ENCODE measurements at regions not wholly inside any gene's neighbourhood (a gene's known extent, or its start where the extent isn't known, plus 50 kb on each side); places are given as distances from the start of the nearest gene placed in this dataset.
"Not testable (repeated sequence)": the region's sequence is repeated elsewhere in the genome, so short reads cannot be mapped to it uniquely, and the experiment has no call there.

DNA sequence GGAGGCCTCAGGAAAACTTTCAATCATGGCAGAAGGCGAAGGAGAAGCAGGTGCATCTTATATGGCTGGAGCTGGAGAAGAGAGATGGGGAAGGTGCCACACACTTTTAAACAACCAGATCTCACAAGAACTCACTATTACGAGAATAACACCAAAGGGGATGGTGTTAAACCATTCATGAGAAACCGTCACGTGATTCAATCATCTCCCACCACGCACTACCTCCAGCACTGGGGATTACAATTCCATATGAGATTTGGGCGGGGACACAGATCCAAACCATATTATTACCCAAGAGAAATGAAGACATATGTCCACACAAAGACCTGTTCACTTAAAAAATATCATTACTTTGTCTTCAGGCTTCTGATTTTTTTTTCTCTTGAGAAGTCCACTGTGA is 518.5 kb downstream of the DCDC2C start:
- H3K27me3 ChIP-seq (ENCODE audit: insufficient read depth, insufficient read length) = no peaks in the 10 kb centered on the region
- H3K36me3 ChIP-seq (ENCODE audit: insufficient read depth, insufficient read length, low read length) = no peaks in the 10 kb centered on the region
- H3K9me3 ChIP-seq (ENCODE audit: insufficient read depth, low read length) = no peaks in the 10 kb centered on the region
- no peak overlapping the region for H3K4me3 ChIP-seq (ENCODE audit: insufficient read length, low read depth)
- TF ChIP-seq ZNF274 (IDR thresholded peaks at IDR 0.05; ENCODE audit: low read depth, low read length) = no peak
- no peak for TF ChIP-seq SUZ12 (IDR thresholded peaks at IDR 0.05; ENCODE audit: extremely low read depth, insufficient read depth, insufficient read length)
- TF ChIP-seq YY1 (IDR thresholded peaks at IDR 0.05; ENCODE audit: insufficient read depth, insufficient read length) = no peak
- no peak overlapping the region for H3K9ac ChIP-seq (ENCODE audit: insufficient read length, low read depth)
- no peaks in the 10 kb centered on the region for H3K4me1 ChIP-seq (ENCODE audit: insufficient read depth, insufficient read length)
- no peak for DNase-seq (ENCODE audit: low read depth, low spot score)

DNA sequence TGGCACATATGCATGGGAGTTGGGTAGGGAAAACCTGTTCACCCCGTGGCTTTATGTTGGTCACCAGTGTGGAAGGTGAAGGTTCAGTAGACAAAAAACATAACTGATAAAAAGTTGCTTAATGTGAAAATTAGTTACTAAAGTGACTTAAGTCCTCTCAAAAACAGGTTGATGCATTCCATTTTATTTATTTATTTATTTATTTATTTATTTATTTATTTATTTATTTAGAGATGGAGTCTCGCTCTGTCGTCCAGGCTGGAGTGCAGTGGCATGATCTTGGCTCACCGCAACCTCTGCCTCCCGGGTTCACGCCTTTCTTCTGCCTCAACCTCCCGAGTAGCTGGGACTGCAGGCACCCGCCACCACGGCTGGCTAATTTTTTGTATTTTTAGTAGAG is 541.0 kb downstream of the DCDC2C start:
- H3K9me3 ChIP-seq (ENCODE audit: insufficient read depth, low read length) = peaks cover 30% of the 10 kb centered on the region
- H3K4me3 ChIP-seq (ENCODE audit: insufficient read length, low read depth); H3K36me3 ChIP-seq (ENCODE audit: insufficient read depth, insufficient read length, low read length); H3K9ac ChIP-seq (ENCODE audit: insufficient read length, low read depth); H3K4me1 ChIP-seq (ENCODE audit: insufficient read depth, insufficient read length); H3K27me3 ChIP-seq (ENCODE audit: insufficient read depth, insufficient read length); DNase-seq (ENCODE audit: low read depth, low spot score): not testable (repeated sequence)

DNA sequence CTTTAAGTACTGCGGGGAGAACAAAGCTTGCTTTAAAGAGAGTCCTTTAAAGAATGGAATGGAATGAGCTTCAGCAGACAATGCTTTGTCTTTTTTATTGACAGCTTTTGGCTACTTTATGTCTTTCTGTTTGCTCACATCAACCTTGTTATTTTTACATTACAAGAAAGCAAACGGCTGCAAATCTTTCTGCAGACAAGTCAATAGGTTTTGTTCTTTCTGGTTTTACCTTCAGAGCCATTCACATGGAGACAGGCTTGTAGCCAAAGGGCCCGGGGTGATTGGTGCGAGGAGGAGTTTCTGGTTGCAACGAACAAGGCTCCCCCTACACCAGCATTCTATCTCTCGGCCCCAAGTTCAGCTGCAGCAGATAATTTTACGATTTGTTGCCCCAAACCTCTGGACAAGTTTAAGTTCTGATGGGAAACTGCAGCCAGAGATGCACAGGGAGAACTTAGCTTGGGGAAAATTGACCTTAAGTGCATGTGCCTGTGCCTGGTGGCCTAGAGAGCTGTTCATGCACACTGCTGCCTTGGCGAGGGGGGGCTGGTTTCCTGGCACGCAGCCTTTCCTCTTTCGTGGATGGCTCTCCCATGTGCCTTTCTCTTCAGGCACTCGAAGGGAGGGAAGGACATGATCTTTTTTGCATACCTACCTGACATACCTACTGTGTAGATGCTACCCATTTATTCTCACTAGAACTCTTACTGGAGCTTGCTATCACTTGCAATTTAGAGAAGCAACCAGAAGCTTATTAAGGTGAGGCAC is 543.2 kb downstream of the DCDC2C start:
- TF ChIP-seq SUZ12 (IDR thresholded peaks at IDR 0.05; ENCODE audit: extremely low read depth, insufficient read depth, insufficient read length) (no peak), YY1 (IDR thresholded peaks at IDR 0.05; ENCODE audit: insufficient read depth, insufficient read length) (no peak), ZNF274 (IDR thresholded peaks at IDR 0.05; ENCODE audit: low read depth, low read length) (no peak)
- no peaks in the 10 kb centered on the region for H3K36me3 ChIP-seq (ENCODE audit: insufficient read depth, insufficient read length, low read length)
- no peak overlapping the region for H3K4me3 ChIP-seq (ENCODE audit: insufficient read length, low read depth)
- H3K27me3 ChIP-seq (ENCODE audit: insufficient read depth, insufficient read length) = no peaks in the 10 kb centered on the region
- H3K4me1 ChIP-seq (ENCODE audit: insufficient read depth, insufficient read length) = peaks cover 4% of the 10 kb centered on the region
- DNase-seq (ENCODE audit: low read depth, low spot score) = peak; percentile 56
- peaks cover 23% of the 10 kb centered on the region for H3K9me3 ChIP-seq (ENCODE audit: insufficient read depth, low read length)
- no peak overlapping the region for H3K9ac ChIP-seq (ENCODE audit: insufficient read length, low read depth)

DNA sequence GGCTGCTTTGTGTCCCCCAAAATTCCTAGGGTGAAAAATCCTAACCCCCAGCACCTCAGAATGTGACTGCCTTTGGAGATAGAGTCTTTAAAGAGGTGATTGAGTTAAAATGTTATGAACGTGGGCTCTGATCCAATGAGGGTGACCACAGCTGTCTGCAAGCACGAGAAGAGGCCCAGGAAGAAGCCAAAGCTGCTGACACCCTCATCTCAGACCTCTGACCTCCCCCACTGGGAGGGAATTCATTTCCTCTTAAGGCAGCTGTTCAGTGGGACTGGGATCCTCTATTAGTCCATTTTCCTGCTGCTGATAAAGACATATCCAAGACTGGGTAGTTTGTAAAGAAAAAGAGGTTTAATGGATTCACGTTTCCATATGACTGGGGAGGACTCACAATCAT is 544.4 kb downstream of the DCDC2C start:
- DNase-seq (ENCODE audit: low read depth, low spot score) = no peak

DNA sequence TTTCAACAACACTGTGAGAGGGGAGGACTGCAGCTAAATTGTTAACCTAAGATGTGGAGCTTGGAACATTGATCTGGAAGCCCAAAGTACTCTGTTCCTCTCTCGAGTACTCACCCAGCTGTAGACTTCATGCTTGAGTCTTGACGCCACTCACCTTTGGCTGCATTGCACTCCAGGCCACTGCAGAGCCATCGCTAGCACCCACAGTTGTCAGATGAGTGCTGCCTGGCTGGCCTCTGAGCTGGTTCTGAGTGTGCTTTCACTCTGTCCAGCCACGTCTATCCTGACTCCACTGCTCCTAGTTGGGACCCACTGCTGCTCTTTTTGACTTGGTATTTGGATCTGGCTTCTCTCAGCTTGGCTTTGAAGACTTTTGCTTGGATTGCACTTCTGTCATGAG is 552.1 kb downstream of the DCDC2C start:
- no peak overlapping the region for H3K4me3 ChIP-seq (ENCODE audit: insufficient read length, low read depth)
- no peaks in the 10 kb centered on the region for H3K36me3 ChIP-seq (ENCODE audit: insufficient read depth, insufficient read length, low read length)
- H3K9me3 ChIP-seq (ENCODE audit: insufficient read depth, low read length) = no peaks in the 10 kb centered on the region
- no peaks in the 10 kb centered on the region for H3K27me3 ChIP-seq (ENCODE audit: insufficient read depth, insufficient read length)
- no peak for DNase-seq (ENCODE audit: low read depth, low spot score)
- no peaks in the 10 kb centered on the region for H3K4me1 ChIP-seq (ENCODE audit: insufficient read depth, insufficient read length)
- H3K9ac ChIP-seq (ENCODE audit: insufficient read length, low read depth) = no peak overlapping the region
- no peak for TF ChIP-seq YY1 (IDR thresholded peaks at IDR 0.05; ENCODE audit: insufficient read depth, insufficient read length)
- no peak for TF ChIP-seq ZNF274 (IDR thresholded peaks at IDR 0.05; ENCODE audit: low read depth, low read length)
- TF ChIP-seq SUZ12 (IDR thresholded peaks at IDR 0.05; ENCODE audit: extremely low read depth, insufficient read depth, insufficient read length) = no peak

More for the DNA sequence above, 544.4 kb downstream of the DCDC2C start:
- Histone ChIP-seq H3K4me1 (ENCODE audit: insufficient read depth, insufficient read length) (peaks cover 4% of the 10 kb centered on the region), H3K27me3 (ENCODE audit: insufficient read depth, insufficient read length) (no peaks in the 10 kb centered on the region), H3K9me3 (ENCODE audit: insufficient read depth, low read length) (peaks cover 23% of the 10 kb centered on the region), H3K9ac (ENCODE audit: insufficient read length, low read depth) (no peak overlapping the region), H3K36me3 (ENCODE audit: insufficient read depth, insufficient read length, low read length) (no peaks in the 10 kb centered on the region), H3K4me3 (ENCODE audit: insufficient read length, low read depth) (no peak overlapping the region)
- TF ChIP-seq YY1 (IDR thresholded peaks at IDR 0.05; ENCODE audit: insufficient read depth, insufficient read length) (no peak), SUZ12 (IDR thresholded peaks at IDR 0.05; ENCODE audit: extremely low read depth, insufficient read depth, insufficient read length) (no peak), ZNF274 (IDR thresholded peaks at IDR 0.05; ENCODE audit: low read depth, low read length) (no peak)

DNA sequence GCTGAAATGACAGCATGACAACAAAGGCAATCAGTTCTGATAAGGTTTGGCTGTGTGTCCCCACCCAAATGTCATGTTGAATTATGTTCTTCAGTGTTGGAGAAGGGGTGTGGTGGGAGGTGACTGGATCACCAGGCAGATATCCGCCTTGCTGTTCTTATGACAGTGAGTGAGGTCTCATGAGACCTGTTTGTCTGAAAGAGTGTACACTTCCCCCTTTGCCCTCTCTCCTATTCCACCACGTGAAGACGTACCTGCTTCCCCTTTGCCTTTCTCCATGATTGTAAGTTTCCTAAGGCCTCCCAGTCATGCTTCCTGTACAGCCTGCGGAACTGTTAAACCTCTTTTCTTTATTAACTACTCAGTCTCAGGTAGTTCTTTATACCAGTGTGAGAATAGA is 553.0 kb downstream of the DCDC2C start:
- H3K4me3 ChIP-seq (ENCODE audit: insufficient read length, low read depth) = no peak overlapping the region

DNA sequence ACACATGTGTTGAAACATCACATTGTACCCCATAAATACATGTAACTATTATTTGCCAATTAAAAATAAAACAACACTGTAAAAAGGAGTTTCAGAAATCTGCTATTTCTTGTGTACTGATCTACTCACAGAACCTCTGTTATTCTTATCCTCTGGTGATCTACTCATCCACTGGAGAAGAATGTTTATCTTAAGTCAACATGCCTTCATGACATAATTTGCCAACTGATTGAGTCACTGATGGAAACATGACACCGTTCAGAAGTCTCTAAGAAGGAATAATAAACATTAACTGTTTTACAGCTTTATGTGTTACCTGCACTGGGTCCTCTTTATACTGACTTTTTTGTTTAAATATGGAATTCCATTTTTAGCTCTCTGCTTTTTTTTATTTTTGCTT is 555.2 kb downstream of the DCDC2C start:
- no peaks in the 10 kb centered on the region for H3K27me3 ChIP-seq (ENCODE audit: insufficient read depth, insufficient read length)
- no peaks in the 10 kb centered on the region for H3K36me3 ChIP-seq (ENCODE audit: insufficient read depth, insufficient read length, low read length)
- no peaks in the 10 kb centered on the region for H3K9me3 ChIP-seq (ENCODE audit: insufficient read depth, low read length)
- no peak for DNase-seq (ENCODE audit: low read depth, low spot score)
- no peaks in the 10 kb centered on the region for H3K4me1 ChIP-seq (ENCODE audit: insufficient read depth, insufficient read length)
- H3K9ac ChIP-seq (ENCODE audit: insufficient read length, low read depth) = no peak overlapping the region
- H3K4me3 ChIP-seq (ENCODE audit: insufficient read length, low read depth) = no peak overlapping the region
- TF ChIP-seq ZNF274 (IDR thresholded peaks at IDR 0.05; ENCODE audit: low read depth, low read length) = no peak
- TF ChIP-seq SUZ12 (IDR thresholded peaks at IDR 0.05; ENCODE audit: extremely low read depth, insufficient read depth, insufficient read length) = no peak
- TF ChIP-seq YY1 (IDR thresholded peaks at IDR 0.05; ENCODE audit: insufficient read depth, insufficient read length) = no peak

More for the DNA sequence above, 553.0 kb downstream of the DCDC2C start:
- H3K27me3 ChIP-seq (ENCODE audit: insufficient read depth, insufficient read length) = no peaks in the 10 kb centered on the region
- H3K9me3 ChIP-seq (ENCODE audit: insufficient read depth, low read length) = no peaks in the 10 kb centered on the region
- H3K4me1 ChIP-seq (ENCODE audit: insufficient read depth, insufficient read length) = no peaks in the 10 kb centered on the region
- H3K9ac ChIP-seq (ENCODE audit: insufficient read length, low read depth) = no peak overlapping the region
- DNase-seq (ENCODE audit: low read depth, low spot score) = no peak
- H3K36me3 ChIP-seq (ENCODE audit: insufficient read depth, insufficient read length, low read length) = no peaks in the 10 kb centered on the region
- TF ChIP-seq YY1 (IDR thresholded peaks at IDR 0.05; ENCODE audit: insufficient read depth, insufficient read length) (no peak), ZNF274 (IDR thresholded peaks at IDR 0.05; ENCODE audit: low read depth, low read length) (no peak), SUZ12 (IDR thresholded peaks at IDR 0.05; ENCODE audit: extremely low read depth, insufficient read depth, insufficient read length) (no peak)
